ENCODE measurements at regions not wholly inside any gene's neighbourhood (a gene's known extent, or its start where the extent isn't known, plus 50 kb on each side); places are given as distances from the start of the nearest gene placed in this dataset.

- TF ChIP-seq, protein P1, sequence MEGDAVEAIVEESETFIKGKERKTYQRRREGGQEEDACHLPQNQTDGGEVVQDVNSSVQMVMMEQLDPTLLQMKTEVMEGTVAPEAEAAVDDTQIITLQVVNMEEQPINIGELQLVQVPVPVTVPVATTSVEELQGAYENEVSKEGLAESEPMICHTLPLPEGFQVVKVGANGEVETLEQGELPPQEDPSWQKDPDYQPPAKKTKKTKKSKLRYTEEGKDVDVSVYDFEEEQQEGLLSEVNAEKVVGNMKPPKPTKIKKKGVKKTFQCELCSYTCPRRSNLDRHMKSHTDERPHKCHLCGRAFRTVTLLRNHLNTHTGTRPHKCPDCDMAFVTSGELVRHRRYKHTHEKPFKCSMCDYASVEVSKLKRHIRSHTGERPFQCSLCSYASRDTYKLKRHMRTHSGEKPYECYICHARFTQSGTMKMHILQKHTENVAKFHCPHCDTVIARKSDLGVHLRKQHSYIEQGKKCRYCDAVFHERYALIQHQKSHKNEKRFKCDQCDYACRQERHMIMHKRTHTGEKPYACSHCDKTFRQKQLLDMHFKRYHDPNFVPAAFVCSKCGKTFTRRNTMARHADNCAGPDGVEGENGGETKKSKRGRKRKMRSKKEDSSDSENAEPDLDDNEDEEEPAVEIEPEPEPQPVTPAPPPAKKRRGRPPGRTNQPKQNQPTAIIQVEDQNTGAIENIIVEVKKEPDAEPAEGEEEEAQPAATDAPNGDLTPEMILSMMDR (IDR thresholded peaks at IDR 0.05; ENCODE audit: insufficient read depth, low read length, poor library complexity, severe bottlenecking) = no peak
- no peak for TF ChIP-seq EZH2phosphoT487 (conservative IDR thresholded peaks at IDR 0.05; ENCODE audit: low read length)
Measured at GRCh38 chr22:34334893-34335292, 414.6 kb upstream of the LARGE1 start.

All from SU-DHL-6 (cell line).